HG02623 (cell line): ENCODE measurements at regions not wholly inside any gene's neighbourhood (a gene's known extent, or its start where the extent isn't known, plus 50 kb on each side); places are given as distances from the start of the nearest gene placed in this dataset.

Source experiments
- ATAC-seq: cut with Tn5 transposase; IDR thresholded peaks from one replicate; pipeline ENCODE4 v1.9.1; 2021; ENCODE audit warnings: moderate library complexity; ENCODE audit not compliant: unreplicated experiment

DNA sequence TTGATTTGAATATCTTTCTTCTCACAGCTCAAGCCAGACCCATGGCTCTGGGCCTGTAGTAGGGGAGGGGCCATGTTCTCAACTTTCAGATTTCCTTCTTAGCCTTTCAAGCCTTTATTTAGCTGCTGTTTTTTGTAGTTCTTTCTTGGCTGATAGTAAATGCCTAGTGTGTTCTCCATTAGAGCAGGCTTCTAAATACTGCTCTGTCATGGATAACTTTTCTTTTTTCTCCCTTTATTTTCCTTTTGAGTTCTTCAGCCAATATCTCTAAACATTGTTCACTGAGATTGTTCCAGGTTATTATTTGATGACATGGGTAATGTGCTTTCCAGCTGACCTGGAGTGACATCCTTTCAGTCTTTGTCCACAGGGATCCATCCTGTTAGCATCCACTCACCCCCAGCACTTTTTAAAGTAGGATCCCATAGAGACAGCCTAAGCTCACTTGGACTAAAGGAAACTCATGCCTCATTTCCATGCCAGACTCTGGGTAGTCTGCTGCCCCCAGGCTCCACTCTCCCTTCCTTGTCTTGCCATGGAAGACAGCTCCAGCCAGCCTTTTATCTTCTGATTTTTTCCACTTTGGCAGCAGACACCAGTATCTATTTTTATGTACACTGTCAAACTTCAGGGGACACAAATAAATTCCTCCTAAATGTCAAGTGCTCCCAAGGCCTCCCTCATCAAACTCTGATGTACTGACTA lies 645.6 kb downstream of the RNF144B start:
- no peak for ATAC-seq

DNA sequence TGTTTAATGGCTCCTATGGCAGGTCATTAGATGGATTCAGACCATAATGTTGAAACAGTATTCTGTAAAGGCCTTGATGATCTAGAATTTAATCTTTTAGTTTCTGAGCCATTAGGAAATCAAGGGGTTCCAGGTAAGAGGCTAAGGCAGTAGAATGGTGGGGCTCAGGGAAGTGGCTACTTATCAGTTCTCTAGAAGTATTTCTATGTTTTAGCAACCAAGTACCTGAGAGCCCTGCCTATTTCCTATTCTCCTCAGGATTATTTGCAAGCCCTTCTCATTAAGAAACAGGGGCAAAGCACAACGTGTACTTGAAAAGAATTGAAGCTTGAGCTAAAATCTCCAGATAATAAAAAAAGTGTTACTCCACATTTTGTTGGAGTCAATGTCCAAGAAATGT lies 646.5 kb downstream of the RNF144B start:
- no peak for ATAC-seq

DNA sequence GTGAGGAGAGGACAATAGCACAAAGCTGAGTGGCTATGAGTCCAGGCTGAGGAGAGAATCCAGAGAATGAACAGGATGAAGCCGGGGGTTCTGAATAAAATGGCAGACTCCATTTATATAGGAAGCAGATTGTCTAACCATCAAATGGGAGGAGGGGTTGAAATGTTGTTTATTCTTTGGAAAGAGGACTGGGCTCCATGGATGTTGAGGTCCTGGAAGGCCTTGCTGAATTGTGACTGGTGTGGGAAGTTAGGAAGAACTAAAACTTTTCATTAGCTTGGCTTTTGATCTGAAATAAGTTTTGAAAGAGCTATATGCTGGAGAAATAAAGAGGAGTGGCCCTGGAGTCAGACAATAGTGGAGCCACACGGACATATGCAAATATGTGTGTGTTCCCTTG lies 647.8 kb downstream of the RNF144B start:
- no peak for ATAC-seq

DNA sequence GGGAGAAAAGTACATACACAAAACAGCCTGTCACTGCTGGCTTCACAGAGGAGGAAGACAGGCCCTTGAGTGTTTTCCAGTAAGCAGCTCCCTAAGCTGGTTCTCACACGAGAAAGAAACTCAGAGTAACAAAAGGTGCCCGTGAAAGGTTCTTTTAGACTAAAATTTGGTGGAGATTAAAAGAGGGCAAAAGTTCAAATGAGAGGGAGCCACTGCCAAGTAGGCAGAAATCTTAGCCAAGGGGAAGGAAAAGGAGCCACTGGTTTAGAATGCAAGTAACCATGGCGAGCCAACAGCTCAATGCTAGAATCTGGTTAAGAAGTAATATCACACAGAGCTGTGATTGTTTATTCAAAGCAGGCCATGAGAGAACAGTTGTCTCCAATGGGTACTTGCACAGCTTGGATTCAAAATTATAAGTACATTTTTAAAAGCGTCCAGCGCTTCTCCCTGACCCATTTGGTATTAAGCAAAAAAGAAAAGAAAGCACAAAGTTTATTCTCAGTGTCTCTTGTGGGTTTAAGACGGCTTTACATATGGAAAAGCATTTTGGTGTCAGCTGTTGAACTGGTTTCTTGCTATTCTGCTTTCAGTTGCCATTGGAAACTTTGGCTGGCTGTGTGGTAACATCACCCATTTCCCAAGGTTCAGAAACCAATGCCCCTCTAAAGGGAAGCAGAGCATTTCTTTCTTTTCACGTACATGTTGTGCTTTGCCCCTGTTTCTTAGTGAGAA lies 648.5 kb downstream of the RNF144B start:
- ATAC-seq = no peak

DNA sequence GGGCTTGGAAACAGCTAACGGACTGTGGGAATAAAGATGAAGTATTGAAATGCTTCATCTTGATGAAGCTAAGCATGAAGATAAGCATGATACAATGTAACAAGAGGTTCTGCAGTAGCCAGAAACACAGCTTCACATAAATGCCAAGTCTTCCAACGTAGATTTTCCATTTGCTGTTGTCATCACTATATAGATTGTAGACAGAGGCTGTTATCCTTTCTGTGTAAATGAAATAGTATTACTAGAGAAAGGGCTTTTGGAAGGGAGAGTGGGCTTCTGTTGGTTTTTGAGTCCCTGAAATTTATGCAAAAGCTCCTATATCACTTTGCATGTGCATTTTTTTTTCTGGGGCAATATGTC lies 649.0 kb downstream of the RNF144B start:
- no peak for ATAC-seq

DNA sequence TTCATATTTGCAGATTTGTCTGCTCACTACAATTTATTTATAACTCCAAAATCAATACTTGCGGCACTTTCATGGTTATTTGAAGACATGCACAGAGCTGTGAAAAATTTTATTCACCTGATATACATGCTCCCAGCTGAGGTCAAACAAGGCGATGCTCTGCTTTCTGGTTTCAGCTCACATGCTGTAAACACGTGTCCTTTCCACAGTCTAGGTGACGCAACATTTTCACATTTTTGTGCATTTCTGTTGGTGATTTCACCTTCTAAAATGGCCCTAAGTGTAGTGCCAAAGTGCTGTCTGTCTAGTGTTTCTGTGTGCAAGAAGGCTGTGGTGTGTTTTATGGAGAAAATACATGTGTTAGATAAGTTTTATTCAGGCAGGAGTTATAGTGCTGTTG lies 650.5 kb downstream of the RNF144B start:
- no peak for ATAC-seq

DNA sequence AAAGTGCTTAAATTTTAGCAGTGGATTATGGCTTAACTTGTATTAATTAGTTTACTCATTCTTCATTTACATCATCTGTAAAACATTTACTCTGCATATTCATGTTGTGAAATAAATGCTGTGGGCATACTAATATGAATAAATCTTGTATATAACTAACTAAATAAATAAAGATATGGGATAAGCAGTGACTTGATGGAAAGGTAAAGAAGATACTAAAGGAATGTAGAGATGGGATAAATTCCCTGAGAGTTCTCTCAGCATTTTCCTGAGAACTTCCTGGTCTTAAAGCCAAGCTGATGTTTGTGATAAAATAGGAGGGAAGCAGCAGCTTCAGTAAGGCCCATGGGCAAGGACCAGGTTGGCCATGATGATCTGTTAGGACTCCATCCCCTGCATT lies 652.1 kb downstream of the RNF144B start:
- no peak for ATAC-seq

DNA sequence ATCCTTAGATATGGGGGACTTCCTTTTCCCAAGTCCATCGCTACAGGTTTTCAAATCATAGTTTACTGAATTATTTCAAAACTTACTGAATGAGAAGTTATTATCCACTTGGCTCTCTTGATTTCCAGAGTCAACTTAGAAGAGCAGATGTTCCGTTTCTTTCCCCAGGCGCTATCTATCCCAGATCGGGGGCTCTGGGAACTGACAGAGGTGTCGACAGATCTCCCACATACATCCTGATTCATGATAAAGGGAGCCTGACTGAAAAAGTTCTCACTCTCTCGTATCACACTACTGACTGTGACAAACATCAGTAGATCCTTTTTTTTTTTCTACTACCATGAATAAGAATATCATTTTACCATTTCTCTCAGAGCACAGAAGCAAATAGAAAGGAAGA lies 654.8 kb downstream of the RNF144B start:
- no peak for ATAC-seq

DNA sequence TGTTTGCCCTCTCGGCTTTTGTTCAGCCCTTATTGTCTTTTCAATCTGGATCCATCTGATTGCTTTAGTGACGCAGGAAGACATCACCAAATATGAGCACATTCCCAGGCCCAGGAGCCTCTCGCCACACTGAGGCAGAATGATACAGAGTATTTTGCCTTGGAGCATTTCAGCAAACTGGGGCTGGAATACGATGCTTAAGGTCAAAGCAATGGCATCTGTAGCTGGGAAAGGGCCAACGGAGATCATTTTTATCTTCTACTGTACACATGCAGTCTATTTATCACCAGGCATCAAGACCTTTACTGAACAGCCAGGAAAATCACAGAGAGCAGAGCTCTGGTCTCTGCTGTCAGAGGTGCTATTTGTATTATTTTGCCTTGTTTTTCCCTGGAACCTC lies 655.3 kb downstream of the RNF144B start:
- no peak for ATAC-seq

DNA sequence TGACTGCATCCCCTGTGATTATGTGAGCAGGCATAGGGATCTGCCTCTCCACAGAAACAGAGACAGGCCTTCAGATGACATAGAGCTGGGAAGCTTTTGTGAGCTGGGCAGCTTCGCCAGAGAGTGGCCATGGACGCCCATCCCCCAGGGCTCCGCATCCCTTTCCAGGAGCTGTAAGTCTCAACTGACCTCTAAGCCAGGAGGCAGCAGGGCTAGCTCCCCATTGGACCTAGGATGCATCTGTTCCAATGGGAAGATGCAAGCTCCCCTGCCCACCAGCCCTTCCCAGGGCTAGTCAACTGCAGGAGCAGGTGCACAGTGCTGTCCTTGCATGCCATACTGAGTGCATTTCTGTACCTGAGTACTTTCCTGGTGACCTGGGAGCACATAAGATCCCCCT lies 663.6 kb downstream of the RNF144B start:
- ATAC-seq = no peak

DNA sequence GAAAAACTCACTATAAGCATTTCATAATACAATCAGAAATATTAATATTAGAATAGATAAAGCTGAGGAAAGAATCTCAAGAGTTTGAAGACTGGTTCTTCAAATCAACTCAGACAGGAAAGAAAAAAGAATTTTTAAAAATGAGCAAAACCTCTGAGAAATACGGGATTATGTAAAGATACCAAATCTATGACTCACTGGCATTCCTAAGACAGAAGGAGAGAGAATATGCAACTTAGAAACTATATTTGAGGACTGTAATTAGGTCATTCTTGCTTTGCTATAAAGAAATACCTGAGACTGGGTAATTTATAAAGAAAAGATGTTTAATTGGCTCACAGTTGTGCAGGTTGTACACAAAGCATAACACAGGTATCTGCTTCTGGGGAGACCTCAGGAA lies 665.1 kb downstream of the RNF144B start:
- ATAC-seq = no peak

DNA sequence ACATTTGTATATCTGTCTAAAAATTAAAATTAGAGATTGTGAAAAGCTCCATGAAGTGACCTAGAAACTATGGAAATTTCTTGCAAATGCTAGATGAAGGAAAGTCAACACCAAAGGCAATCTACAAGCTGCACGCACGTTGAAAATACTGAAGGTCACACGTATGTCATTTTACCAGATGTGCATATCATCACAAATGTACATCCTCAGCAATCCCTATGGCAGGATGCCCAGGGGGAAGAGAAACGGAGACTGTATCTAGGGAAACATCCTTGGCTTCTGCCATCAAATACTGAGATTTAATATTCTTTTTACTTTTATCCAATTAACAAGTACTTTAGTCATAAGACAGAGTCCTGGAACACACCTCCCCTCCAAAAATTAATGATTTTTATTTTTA lies 672.0 kb downstream of the RNF144B start:
- no peak for ATAC-seq

DNA sequence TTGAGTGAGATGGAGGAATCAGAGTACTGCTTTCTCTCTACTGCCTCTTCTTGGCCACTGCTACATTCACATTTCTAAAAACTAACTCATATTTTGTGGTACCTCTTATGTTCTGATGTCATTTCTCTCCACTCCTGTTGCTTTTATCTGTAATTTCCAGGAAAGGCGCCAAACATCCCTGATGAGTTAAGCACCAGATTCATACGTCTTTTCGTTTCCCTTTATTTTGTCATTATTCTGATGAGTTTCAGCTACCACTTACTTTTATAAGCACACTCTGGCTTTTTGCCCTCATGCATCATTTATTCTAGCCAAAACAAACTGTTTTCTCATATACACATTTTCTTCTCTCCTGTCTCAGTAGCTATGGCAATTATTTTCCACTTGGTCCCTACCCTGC lies 680.0 kb downstream of the RNF144B start:
- no peak for ATAC-seq

DNA sequence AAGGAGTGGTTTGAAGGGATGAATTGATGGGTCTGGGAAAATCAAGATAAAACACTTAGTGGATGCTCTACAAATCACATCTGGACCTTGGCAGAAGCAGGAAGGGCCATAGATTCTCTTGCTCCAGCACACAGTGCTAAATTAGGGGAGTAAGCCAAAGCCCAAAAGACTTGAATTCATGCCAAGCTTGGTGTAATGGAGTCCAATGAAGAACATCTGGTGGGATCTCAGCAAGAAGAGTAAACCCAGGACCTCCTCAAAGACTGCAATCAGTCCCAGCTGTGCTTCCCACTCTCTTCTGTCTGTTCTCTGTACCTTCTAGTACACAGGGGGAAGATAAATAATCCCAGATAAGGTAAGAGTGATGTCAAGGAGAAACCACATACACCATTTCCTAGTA lies 683.4 kb downstream of the RNF144B start:
- no peak for ATAC-seq

DNA sequence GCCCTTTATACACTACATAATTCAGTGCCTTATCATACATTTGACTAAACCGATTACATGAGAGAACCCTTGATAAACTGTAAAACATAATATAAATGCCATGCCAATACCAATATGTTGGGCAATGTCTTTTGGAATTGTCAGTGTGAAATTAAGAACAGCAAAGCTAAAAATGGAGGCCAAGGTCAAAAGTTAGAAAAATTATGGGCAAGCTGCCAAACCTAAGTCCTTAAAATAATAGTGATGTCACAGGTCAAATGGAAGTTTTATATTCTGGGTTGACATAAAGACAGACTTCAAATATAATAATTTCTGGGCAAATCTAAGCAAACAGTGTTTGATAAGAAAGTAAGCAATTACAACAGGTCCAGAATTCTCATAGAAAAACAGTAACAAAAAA lies 696.7 kb downstream of the RNF144B start:
- no peak for ATAC-seq

DNA sequence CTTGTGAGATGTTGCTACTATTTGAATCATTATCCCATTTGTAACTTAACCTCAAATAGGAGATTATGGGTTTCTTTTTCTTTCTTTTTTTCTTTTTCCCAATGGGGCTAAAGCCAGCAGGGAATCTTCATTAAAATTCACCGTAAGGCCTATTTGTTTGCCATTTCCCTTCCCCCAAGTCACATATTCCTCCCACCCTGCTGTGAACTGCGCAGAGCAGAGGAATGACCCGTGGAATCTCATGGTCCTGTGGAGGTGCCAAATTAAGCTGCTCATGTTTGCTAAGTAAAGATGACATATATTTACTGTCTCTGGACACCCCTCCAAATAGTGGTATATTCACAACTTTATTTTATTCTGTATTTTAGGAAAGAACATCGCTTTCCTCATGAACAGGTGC lies 699.3 kb downstream of the RNF144B start:
- ATAC-seq = no peak

DNA sequence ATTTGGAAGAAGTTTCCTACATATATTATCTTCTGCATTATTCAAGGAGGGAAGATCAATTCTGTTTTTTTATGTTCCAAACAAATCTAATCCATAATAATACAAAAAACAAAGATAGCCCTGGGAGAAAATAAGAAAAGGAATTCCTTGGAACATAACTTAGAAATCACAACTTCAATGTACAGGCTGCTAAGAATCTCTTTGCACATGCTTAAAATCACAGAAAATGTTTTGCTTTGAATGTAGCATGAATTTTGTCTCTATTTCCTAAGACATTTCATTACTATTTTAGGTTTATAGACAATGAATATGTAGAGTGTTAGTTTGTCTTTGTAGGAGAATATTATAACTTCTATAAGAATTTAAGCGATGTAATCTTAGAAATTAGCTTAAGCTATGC lies 700.1 kb downstream of the RNF144B start:
- ATAC-seq = no peak

DNA sequence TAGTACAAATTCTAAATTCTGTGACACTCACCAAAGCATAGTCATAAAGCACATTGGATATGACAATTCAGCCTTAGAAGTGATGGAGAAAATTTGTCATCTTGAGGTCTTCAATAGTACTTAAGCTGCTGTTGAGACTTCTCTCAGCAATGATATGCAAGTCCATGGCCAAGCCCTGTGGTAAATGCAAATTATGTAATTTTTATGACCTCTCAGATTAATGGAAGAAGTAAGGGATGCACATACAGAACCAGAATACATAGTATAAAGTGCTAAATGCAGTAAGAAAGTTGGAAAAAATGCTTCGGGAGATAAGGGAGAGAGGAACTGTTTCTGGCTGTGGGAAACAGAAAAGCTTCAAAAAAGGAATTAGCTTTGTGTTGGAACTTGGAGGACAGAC lies 700.7 kb downstream of the RNF144B start:
- no peak for ATAC-seq

DNA sequence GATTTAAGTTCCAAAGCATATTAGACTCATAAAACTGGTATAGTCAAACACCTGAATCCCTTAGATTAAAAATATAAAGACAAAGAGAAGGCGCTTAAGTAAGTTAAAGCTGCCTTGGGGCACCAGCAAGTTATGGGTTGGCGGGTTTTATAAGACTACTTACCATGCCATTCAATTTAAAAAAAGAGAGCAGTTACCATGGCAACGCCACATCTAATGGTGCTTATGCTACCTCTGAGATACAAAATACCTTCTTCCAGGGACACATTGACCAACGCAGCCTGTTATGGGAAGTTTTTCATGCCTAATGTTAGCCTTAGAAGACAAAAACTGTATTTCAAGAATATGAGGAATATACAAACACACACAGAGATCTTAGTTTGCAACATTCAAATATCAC lies 713.6 kb downstream of the RNF144B start:
- no peak for ATAC-seq

DNA sequence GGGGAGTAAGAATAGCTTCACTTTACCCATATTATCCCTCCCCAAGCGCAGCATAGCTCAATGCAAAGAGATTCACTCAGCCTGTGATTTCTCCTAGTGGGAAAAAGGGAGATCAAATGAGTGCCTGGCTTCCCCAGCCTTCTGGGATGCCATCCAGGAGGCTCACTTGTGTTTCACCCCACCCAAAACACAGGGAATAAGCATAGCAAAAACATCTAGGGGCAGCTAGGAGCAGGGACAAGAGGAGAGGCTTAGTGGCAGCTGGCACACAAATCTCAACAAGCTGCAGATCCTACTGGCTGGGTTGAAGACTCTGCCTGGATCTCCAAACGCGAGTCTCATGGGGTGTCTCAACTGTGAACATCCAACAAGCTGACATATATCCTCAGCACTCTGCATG lies 715.8 kb downstream of the RNF144B start:
- ATAC-seq = no peak

DNA sequence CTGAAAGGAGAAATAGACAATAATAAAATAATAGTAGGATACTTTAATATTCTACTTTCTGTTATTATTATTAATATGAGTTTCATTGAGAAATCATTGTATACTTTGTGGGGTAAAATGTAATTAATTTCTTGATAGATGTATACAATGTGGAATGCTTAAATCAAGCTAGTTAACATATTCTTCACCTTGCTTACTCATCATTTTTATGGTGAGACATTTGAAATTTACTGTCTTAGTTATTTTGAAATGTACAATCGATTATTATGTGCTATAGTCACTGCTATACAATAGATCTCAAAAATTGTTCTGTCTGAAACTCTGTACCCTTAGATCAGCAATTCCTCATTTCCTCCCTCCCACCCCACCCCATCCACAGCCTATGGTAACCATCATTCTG lies 720.3 kb downstream of the RNF144B start:
- ATAC-seq = no peak

DNA sequence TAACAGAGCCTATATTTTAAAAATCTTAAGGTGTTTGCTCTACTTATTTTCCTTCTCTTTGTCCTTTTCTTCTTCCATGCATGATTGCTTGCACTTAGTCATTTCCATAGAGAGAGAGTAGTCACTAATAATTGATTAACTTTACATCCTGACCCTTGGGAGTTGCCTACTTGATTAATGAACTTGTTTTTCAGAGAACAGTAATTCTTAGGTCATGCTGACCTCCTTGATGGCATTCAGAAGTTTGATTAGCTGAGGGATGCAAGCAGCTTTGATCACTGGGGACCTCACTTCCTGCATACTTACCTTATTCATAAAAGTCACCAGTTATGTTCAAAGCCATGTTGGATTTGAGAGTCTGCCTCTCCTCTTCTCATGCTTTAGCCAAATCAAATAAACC lies 715.6 kb upstream of the ID4 start:
- no peak for ATAC-seq

DNA sequence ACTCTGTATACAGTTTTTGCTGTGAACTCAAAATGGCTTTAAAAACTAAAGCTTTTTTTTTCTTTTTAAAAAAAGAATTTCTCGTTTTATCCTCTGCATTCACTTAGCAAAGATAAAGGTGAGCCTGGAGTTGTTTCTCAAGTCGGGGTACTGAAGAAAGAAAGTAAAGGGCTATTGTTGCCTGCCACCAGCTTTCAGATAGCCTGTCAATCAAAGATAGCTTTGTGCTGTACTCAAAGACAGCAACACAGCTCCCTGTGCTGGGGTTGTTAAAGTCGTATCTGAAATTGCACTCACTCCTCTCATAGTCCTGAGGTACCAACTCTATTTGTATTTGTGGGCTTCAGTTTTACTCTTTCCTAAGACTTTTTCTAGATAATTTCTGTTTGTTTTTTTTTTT lies 710.1 kb upstream of the ID4 start:
- no peak for ATAC-seq
